HCT116 (cell line): ENCODE measurements at regions not wholly inside any gene's neighbourhood (a gene's known extent, or its start where the extent isn't known, plus 50 kb on each side); places are given as distances from the start of the nearest gene placed in this dataset.

ENCODE experiments used
- ATAC-seq: fragments of 200-7000 bp; cut with Tn5 transposase; 2 replicates; pipeline ENCODE4 v1.9.1; 2020; ENCODE audit warnings: mild to moderate bottlenecking, moderate library complexity
- BruUV-seq: library from RNA; stranded (reverse); fragments of 400-500 nt; replicated peaks from 2 replicates; lab custom pipeline; 2021; lab: Mats Ljungman, UMichigan
- CTCF ChIA-PET: fragments of 300-600 bp; sonication (Branson Sonifier 250); formaldehyde crosslinking; loops from one replicate; lab custom pipeline; 2021; ENCODE audit warnings: antibody characterized with exemption; lab: Charles Lee
- POLR2A ChIA-PET: fragments of 300-600, 350-600 bp; sonication (Branson Sonifier 250); formaldehyde crosslinking; loops from one replicate; lab custom pipeline; 2021; ENCODE audit warnings: antibody characterized with exemption; lab: Charles Lee
- RAD21 ChIA-PET, 2 experiments: fragments of 300-600 bp; sonication (Branson Sonifier 250); formaldehyde crosslinking; loops; one replicate each; lab custom pipeline; 2023; ENCODE audit warnings: low total read pairs in 2 of 2; ENCODE audit not compliant: uncharacterized antibody in 2 of 2, unreplicated experiment in 2 of 2, low non-redundant PET in 1 of 2; lab: Charles Lee
- DNase-seq: peaks from one replicate; pipeline ENCODE4 v3.0.0-alpha.2; 2010; ENCODE audit warnings: low read depth, low spot score
- H2AFZ ChIP-seq: fragments of 200-600 bp; shearing (Covaris generic), sonication (generic); 2 replicates; pipeline ENCODE4 v1.6.1; 2017; ENCODE audit warnings: low read depth, mixed run types, mixed read lengths, antibody characterized with exemption, low read length; ENCODE audit not compliant: poor library complexity, severe bottlenecking
- H3K27ac ChIP-seq: 2 replicates; pipeline ENCODE4 v1.5.1; 2012; ENCODE audit warnings: low read depth, low read length
- H3K27me3 ChIP-seq: fragments of 200-600 bp; sonication (generic); 2 replicates; pipeline ENCODE4 v1.6.1; 2016; ENCODE audit warnings: mixed run types, low read length, mixed read lengths; ENCODE audit not compliant: insufficient read depth
- H3K36me3 ChIP-seq, 2 experiments: fragments of 200-500 bp in 1 of 2; fragments of 200-600 bp in 1 of 2; sonication (Bioruptor generic) in 1 of 2; sonication (generic) in 1 of 2; 2 replicates each; pipeline versions ENCODE4 v1.5.1 to v1.6.1; 2014 to 2016; ENCODE audit warnings: low read length in 2 of 2, inconsistent platforms in 1 of 2, mixed read lengths in 1 of 2, mixed run types in 1 of 2; ENCODE audit not compliant: insufficient read depth in 2 of 2, control insufficient read depth in 1 of 2
- H3K4me1 ChIP-seq, 2 experiments: fragments of 200-600 bp in 1 of 2; sonication (generic) in 1 of 2; 2 replicates each; pipeline versions ENCODE4 v1.5.1 to v1.6.1; 2012 to 2017; ENCODE audit warnings: low read length in 2 of 2, inconsistent platforms in 1 of 2, mild to moderate bottlenecking in 1 of 2, mixed read lengths in 1 of 2, mixed run types in 1 of 2, moderate library complexity in 1 of 2; ENCODE audit not compliant: insufficient read depth in 2 of 2, control insufficient read depth in 1 of 2
- H3K4me2 ChIP-seq: fragments of 200-600 bp; sonication (generic); 2 replicates; pipeline ENCODE4 v1.6.1; 2017; ENCODE audit warnings: mixed run types, low read length, mixed read lengths
- H3K4me3 ChIP-seq, 2 experiments: fragments of 200-600 bp in 1 of 2; sonication (generic) in 1 of 2; replicated peaks in 1 of 2; 2 replicates each; pipeline ENCODE4 v1.5.1; 2011 to 2016; ENCODE audit warnings: low read length in 2 of 2, control low read depth in 1 of 2, low read depth in 1 of 2, mild to moderate bottlenecking in 1 of 2, mixed read lengths in 1 of 2, mixed run types in 1 of 2
- H3K79me2 ChIP-seq: fragments of 200-600 bp; sonication (generic); 2 replicates; pipeline ENCODE4 v1.6.1; 2017; ENCODE audit warnings: mild to moderate bottlenecking, mixed run types, low read length, moderate library complexity, mixed read lengths; ENCODE audit not compliant: insufficient read depth
- H3K9ac ChIP-seq: fragments of 200-600 bp; sonication (generic); 2 replicates; pipeline ENCODE4 v1.6.1; 2016; ENCODE audit warnings: low read length, mixed read lengths
- H3K9me2 ChIP-seq: fragments of 200-600 bp; sonication (generic), shearing (Covaris generic); 2 replicates; pipeline ENCODE4 v1.6.1; 2017; ENCODE audit warnings: mixed run types, mild to moderate bottlenecking, moderate library complexity; ENCODE audit not compliant: insufficient read depth
- H3K9me3 ChIP-seq, 2 experiments: fragments of 200-500 bp in 1 of 2; fragments of 200-600 bp in 1 of 2; sonication (Bioruptor generic) in 1 of 2; sonication (generic) in 1 of 2; 2 replicates each; pipeline ENCODE4 v1.6.1; 2014 to 2017; ENCODE audit warnings: low read length in 2 of 2, mixed read lengths in 2 of 2, inconsistent platforms in 1 of 2, low read depth in 1 of 2, mild to moderate bottlenecking in 1 of 2, mixed run types in 1 of 2, moderate library complexity in 1 of 2; ENCODE audit not compliant: control insufficient read depth in 1 of 2, insufficient read depth in 1 of 2
- H4K20me1 ChIP-seq: fragments of 200-600 bp; sonication (generic), shearing (Covaris generic); 2 replicates; pipeline ENCODE4 v1.6.1; 2017; ENCODE audit warnings: mixed run types, mild to moderate bottlenecking, moderate library complexity; ENCODE audit not compliant: insufficient read depth
- CBX3 ChIP-seq: IDR thresholded peaks from 2 replicates; pipeline ENCODE4 v1.6.1; 2012; ENCODE audit warnings: low read depth
- CEBPB ChIP-seq: IDR thresholded peaks from 2 replicates; pipeline ENCODE4 v1.6.1; 2012; ENCODE audit warnings: low read depth
- EGR1 ChIP-seq: IDR thresholded peaks from 2 replicates; pipeline ENCODE4 v1.6.1; 2012; ENCODE audit warnings: low read depth
- ELF1 ChIP-seq: IDR thresholded peaks from 2 replicates; pipeline ENCODE4 v1.6.1; 2012; ENCODE audit warnings: low read depth, borderline replicate concordance
- JUND ChIP-seq: IDR thresholded peaks from 2 replicates; pipeline ENCODE4 v1.6.1; 2012
- POLR2A ChIP-seq: IDR thresholded peaks from 2 replicates; pipeline ENCODE4 v1.7.0; 2011; ENCODE audit warnings: borderline replicate concordance; ENCODE audit not compliant: insufficient read depth, insufficient read length; ENCODE audit errors: extremely low read depth
- POLR2AphosphoS5 ChIP-seq: IDR thresholded peaks from 2 replicates; pipeline ENCODE4 v1.6.1; 2011; ENCODE audit warnings: mild to moderate bottlenecking, low read depth, low read length, moderate library complexity
- RAD21 ChIP-seq: IDR thresholded peaks from 2 replicates; pipeline ENCODE4 v1.6.1; 2012; ENCODE audit warnings: low read depth, mild to moderate bottlenecking
- SIN3A ChIP-seq: IDR thresholded peaks from 2 replicates; pipeline ENCODE4 v1.6.1; 2012; ENCODE audit warnings: low read depth
- SP1 ChIP-seq: IDR thresholded peaks from 2 replicates; pipeline ENCODE4 v1.6.1; 2012; ENCODE audit warnings: low read depth
- SRF ChIP-seq: IDR thresholded peaks from 2 replicates; pipeline ENCODE4 v1.6.1; 2012; ENCODE audit warnings: low read depth
- TCF7L2 ChIP-seq: IDR thresholded peaks from 2 replicates; pipeline ENCODE4 v1.7.0; 2011; ENCODE audit warnings: borderline replicate concordance, inconsistent platforms; ENCODE audit not compliant: insufficient read depth, insufficient read length; ENCODE audit errors: extremely low read depth
- YY1 ChIP-seq: IDR thresholded peaks from 2 replicates; pipeline ENCODE4 v1.6.1; 2011; ENCODE audit warnings: low read length, low read depth, moderate library complexity, mild to moderate bottlenecking; ENCODE audit not compliant: insufficient replicate concordance; ENCODE audit errors: extremely low read depth
- ZFX ChIP-seq: fragments of 450-650 bp; IDR thresholded peaks from 2 replicates; pipeline ENCODE4 v1.6.1; 2017
- ZNF274 ChIP-seq: fragments of 200-500 bp; sonication (Bioruptor generic); IDR thresholded peaks from 2 replicates; pipeline ENCODE4 v1.6.1; 2014; ENCODE audit warnings: mild to moderate bottlenecking, low read depth, low read length, inconsistent platforms
- intact Hi-C: fragments of 100-400 bp; cut with micrococcal nuclease; formaldehyde crosslinking; loops from 2 replicates; pipeline ENCODE4 v1.10.0; 2022
- TF ChIP-seq, protein P1 (sequence below): IDR thresholded peaks from 2 replicates; pipeline ENCODE4 v1.6.1; 2011; ENCODE audit warnings: mild to moderate bottlenecking, low read length, moderate library complexity; ENCODE audit not compliant: insufficient replicate concordance; ENCODE audit errors: extremely low read depth
- TF ChIP-seq, protein P2 (sequence below): IDR thresholded peaks from 2 replicates; pipeline ENCODE4 v1.6.1; 2012
- TF ChIP-seq, protein P3 (sequence below), 3 experiments: fragments of 200-600 bp in 1 of 3; sonication (generic) in 1 of 3; IDR thresholded peaks in 2 of 3; conservative IDR thresholded peaks in 1 of 3; 2 replicates each; pipeline ENCODE4 v1.5.1; 2012 to 2017; ENCODE audit warnings: low read depth in 2 of 3, low read length in 2 of 3, antibody characterized with exemption in 1 of 3, borderline replicate concordance in 1 of 3, control low read depth in 1 of 3, mild to moderate bottlenecking in 1 of 3, mixed read lengths in 1 of 3, mixed run types in 1 of 3, moderate library complexity in 1 of 3; ENCODE audit not compliant: insufficient read depth in 1 of 3

DNA sequence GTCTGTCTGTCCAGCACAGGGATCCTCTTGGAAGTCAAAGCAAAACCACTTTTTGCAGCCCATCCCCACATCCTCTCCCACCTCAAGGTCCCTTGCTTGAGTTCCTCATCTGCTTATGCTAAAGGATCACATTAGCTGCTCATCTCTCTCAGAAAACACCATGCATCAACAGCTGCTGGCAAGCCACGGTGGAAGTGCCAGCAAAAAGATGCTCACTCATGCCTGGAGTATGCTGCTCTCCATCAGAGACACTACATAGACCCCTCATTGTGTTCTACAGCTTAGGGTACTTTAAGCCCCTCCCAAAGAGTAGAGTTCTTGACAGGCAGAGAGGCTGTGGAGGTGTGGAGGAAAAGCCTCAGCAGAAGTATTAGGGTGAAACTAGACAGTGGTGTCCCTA, 94.6 kb upstream of the COL8A1 start:
- DNase-seq (no peak), ATAC-seq (no peak)
- Histone ChIP-seq H3K27ac (no peak overlapping the region), H3K4me1 (no peaks in the 10 kb centered on the region), H3K27me3 (peaks cover 31% of the 10 kb centered on the region), H3K4me2 (no peak overlapping the region), H3K9ac (no peak overlapping the region), H3K79me2 (no peaks in the 10 kb centered on the region), H4K20me1 (no peaks in the 10 kb centered on the region), H3K9me3 (no peaks in the 10 kb centered on the region), H3K9me2 (no peaks in the 10 kb centered on the region), H2AFZ (no peak overlapping the region), H3K36me3 (no peaks in the 10 kb centered on the region), H3K4me3 (no peak overlapping the region)
- ChIA-PET RAD21 (no interaction called here), CTCF (interaction anchor here (1.2 kb wide), 1 partner anchor 12 kb away, joined by 6 read pairs; no protein-coding TSS in a partner anchor), POLR2A (no interaction called here)
- no TSS peak for BruUV-seq
- TF ChIP-seq, protein P1, sequence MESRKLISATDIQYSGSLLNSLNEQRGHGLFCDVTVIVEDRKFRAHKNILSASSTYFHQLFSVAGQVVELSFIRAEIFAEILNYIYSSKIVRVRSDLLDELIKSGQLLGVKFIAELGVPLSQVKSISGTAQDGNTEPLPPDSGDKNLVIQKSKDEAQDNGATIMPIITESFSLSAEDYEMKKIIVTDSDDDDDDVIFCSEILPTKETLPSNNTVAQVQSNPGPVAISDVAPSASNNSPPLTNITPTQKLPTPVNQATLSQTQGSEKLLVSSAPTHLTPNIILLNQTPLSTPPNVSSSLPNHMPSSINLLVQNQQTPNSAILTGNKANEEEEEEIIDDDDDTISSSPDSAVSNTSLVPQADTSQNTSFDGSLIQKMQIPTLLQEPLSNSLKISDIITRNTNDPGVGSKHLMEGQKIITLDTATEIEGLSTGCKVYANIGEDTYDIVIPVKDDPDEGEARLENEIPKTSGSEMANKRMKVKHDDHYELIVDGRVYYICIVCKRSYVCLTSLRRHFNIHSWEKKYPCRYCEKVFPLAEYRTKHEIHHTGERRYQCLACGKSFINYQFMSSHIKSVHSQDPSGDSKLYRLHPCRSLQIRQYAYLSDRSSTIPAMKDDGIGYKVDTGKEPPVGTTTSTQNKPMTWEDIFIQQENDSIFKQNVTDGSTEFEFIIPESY: no peak
- TF ChIP-seq, protein P2, sequence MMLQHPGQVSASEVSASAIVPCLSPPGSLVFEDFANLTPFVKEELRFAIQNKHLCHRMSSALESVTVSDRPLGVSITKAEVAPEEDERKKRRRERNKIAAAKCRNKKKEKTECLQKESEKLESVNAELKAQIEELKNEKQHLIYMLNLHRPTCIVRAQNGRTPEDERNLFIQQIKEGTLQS: no peak
- no peak for TF ChIP-seq RAD21
- TF ChIP-seq ELF1: no peak
- TF ChIP-seq YY1: no peak
- no peak for TF ChIP-seq POLR2AphosphoS5
- TF ChIP-seq CBX3: no peak
- TF ChIP-seq POLR2A: no peak
- TF ChIP-seq EGR1: no peak
- no peak for TF ChIP-seq TCF7L2
- no peak for TF ChIP-seq SRF
- no peak for TF ChIP-seq SP1
- no peak for TF ChIP-seq JUND
- no peak for TF ChIP-seq ZNF274
- no peak for TF ChIP-seq CEBPB
- TF ChIP-seq, protein P3, sequence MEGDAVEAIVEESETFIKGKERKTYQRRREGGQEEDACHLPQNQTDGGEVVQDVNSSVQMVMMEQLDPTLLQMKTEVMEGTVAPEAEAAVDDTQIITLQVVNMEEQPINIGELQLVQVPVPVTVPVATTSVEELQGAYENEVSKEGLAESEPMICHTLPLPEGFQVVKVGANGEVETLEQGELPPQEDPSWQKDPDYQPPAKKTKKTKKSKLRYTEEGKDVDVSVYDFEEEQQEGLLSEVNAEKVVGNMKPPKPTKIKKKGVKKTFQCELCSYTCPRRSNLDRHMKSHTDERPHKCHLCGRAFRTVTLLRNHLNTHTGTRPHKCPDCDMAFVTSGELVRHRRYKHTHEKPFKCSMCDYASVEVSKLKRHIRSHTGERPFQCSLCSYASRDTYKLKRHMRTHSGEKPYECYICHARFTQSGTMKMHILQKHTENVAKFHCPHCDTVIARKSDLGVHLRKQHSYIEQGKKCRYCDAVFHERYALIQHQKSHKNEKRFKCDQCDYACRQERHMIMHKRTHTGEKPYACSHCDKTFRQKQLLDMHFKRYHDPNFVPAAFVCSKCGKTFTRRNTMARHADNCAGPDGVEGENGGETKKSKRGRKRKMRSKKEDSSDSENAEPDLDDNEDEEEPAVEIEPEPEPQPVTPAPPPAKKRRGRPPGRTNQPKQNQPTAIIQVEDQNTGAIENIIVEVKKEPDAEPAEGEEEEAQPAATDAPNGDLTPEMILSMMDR (IDR thresholded peaks at IDR 0.05 in 2 of 3, conservative IDR thresholded peaks at IDR 0.05 in 1 of 3; ENCODE audit: borderline replicate concordance in 1 of 3, insufficient read depth in 1 of 3, low read depth in 2 of 3, low read length in 2 of 3): no peak
- TF ChIP-seq ZFX: no peak
- no peak for TF ChIP-seq SIN3A
- intact Hi-C loops: no loop called here
